ENCODE measurements at regions not wholly inside any gene's neighbourhood (a gene's known extent, or its start where the extent isn't known, plus 50 kb on each side); places are given as distances from the start of the nearest gene placed in this dataset.
"Not testable (repeated sequence)": the region's sequence is repeated elsewhere in the genome, so short reads cannot be mapped to it uniquely, and the experiment has no call there.

DNA sequence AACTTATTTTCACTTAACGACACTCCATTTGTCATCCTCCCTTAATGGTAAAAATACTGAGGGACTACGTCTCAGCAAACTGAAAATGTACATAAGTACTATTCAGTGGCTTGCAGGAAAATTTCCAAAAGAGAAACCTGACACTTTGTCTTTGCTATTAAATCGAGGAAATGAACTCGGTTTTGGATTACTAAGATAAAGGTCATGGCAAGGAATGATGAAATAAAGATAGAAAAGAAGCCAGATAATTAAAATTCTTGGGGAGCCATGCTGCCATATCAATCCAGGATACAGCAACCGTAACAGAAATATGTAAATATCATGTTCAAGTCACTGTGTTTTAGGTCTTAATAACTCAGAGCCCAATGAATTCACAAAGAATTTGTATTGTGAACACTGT is 647.8 kb downstream of the CDH9 start:
- H3K9me3 Mint-ChIP-seq = peaks cover 0 to 16% (median 11%) of the 10 kb centered on the region in 7 donors
- no peak overlapping the region for H3K27ac Mint-ChIP-seq
- H3K27me3 Mint-ChIP-seq = no peaks in the 10 kb centered on the region
- no peaks in the 10 kb centered on the region for H3K4me1 Mint-ChIP-seq
- H3K4me3 Mint-ChIP-seq = no peak overlapping the region
- H3K36me3 Mint-ChIP-seq = no peaks in the 10 kb centered on the region
- DNase-seq (no peak), ATAC-seq (ENCODE audit: low read depth in 2 of 2) (no peak)

DNA sequence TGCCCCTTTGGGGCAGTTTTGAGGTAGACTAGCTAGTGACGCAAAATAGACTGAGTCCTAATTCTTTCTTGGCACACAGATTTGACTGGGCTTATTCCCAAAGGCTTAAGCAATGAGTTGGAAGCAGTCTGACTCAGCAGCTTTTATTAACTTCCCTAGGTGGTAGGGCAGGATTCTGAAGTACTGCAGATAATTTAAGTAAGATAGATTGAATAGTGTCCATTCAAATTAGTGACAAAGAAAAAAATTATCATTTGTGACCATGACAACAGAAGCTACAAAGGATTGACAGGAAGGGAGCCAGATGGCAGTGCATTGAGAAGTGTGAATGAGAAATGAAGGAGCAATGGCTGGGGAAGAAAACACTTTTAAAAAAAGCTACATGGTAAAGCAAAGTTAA is 649.4 kb downstream of the CDH9 start:
- no peak for DNase-seq
- H3K4me3 Mint-ChIP-seq = no peak overlapping the region
- peaks cover 0 to 14% (median 6%) of the 10 kb centered on the region in 7 donors for H3K9me3 Mint-ChIP-seq
- no peaks in the 10 kb centered on the region for H3K27me3 Mint-ChIP-seq
- H3K4me1 Mint-ChIP-seq = no peaks in the 10 kb centered on the region
- H3K36me3 Mint-ChIP-seq = no peaks in the 10 kb centered on the region
- no peak overlapping the region for H3K27ac Mint-ChIP-seq
- ATAC-seq (ENCODE audit: low read depth in 2 of 2) = no peak

DNA sequence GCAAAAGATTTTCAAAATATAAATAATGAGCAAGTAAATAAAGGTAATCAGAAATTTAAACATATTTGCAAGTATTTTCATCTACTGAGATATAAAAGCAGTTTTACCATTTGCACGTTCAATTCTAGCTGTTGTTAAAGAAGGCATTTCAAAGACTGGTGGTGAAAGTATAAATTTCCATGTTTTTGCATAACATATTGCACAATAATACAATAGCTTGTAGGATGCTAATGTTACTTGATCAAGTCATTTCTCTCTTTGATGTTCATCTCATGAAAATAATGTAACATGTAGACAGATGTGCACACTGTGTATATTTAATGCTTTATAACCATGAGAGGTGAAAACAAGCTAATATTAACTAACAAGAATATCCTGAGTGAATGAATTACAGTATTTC is 651.9 kb downstream of the CDH9 start:
- no peaks in the 10 kb centered on the region for H3K36me3 Mint-ChIP-seq
- peaks cover 0 to 17% (median 5%) of the 10 kb centered on the region in 7 donors for H3K9me3 Mint-ChIP-seq
- ATAC-seq (ENCODE audit: low read depth in 2 of 2) = no peak

DNA sequence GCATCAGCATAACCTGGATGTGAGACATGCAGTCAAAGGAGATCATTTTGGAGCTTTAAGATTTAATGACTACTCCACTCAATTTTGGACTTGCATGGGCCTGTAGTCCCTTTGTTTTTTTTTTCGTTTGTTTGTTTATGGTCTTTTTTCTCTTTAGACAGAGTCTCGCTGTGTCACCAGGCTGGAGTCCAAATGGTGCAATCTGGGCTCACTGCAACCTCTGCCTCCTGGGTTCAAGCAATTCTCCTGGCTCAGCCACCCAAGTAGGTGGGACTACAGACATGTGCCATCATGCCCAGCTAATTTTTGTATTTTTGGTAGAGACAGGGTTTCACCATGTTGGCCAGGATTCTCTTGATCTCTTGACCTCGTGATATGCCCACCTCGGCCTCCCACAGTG is 673.8 kb downstream of the CDH9 start:
- H3K27ac Mint-ChIP-seq; ATAC-seq (ENCODE audit: low read depth in 2 of 2); H3K4me1 Mint-ChIP-seq; H3K4me3 Mint-ChIP-seq; H3K27me3 Mint-ChIP-seq; H3K36me3 Mint-ChIP-seq; DNase-seq: not testable (repeated sequence)
- peaks cover 5 to 35% (median 21%) of the 10 kb centered on the region in 7 donors for H3K9me3 Mint-ChIP-seq

More for the DNA sequence above, 651.9 kb downstream of the CDH9 start:
- Mint-ChIP-seq H3K4me1 (no peaks in the 10 kb centered on the region), H3K27me3 (no peaks in the 10 kb centered on the region), H3K4me3 (no peak overlapping the region), H3K27ac (no peak overlapping the region)
- DNase-seq = no peak

DNA sequence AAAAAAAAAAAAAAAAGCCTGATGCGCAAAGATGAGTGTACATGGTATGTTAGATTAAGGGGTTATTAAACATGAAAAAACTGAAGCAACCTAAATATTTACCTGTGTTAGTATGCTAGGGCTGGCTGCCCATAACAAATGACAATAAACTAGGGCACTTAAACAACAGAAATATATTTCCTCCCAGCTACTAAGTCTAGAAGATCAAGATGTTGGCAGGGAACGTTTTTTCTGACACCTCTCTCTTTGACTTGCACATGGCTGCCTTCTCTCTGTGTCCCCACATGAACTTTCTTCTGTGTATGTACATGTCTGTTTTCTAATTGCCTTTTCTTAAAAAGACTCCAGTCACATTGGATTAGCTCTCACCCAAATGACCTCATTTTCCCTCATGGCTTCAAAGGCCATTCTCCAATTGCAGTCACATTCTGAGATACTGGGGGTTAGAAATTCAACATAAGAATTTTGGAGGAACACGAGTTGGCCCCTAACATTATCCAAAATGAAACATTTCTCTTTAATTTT is 694.5 kb downstream of the CDH9 start:
- no peak for DNase-seq
- H3K4me1 Mint-ChIP-seq = peaks cover 0 to 4% (median 0%) of the 10 kb centered on the region in 3 donors

DNA sequence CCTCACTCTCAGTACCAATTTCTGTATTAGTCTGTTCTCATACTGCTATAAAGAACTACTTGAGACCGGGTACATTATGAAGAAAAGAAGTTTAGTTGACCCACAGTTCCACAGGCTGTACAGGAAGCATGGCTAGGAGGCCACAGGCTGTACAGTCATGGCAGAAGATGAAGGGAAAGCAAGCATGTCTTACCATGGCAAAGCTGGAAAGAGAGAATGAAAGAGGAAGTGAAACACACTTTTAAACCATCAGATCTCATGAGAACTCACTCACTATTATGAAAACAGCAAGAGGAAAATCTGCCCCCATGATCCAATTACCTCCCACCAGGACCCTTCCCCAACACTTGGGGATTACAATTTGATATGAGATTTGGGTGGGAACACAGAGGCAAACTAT is 698.8 kb downstream of the CDH9 start:
- Mint-ChIP-seq H3K9me3 (peaks cover 0 to 20% (median 11%) of the 10 kb centered on the region in 7 donors), H3K4me1 (peaks cover 0 to 4% (median 0%) of the 10 kb centered on the region in 3 donors), H3K36me3 (no peaks in the 10 kb centered on the region), H3K4me3 (no peak overlapping the region), H3K27me3 (no peaks in the 10 kb centered on the region), H3K27ac (no peak overlapping the region)
- no peak for ATAC-seq (ENCODE audit: low read depth in 2 of 2)
- no peak for DNase-seq

More for the DNA sequence above, 694.5 kb downstream of the CDH9 start:
- ATAC-seq (ENCODE audit: low read depth in 2 of 2) = no peak
- Mint-ChIP-seq H3K27ac (no peak overlapping the region), H3K4me3 (no peak overlapping the region), H3K27me3 (no peaks in the 10 kb centered on the region), H3K9me3 (peaks cover 0 to 20% (median 8%) of the 10 kb centered on the region in 7 donors), H3K36me3 (no peaks in the 10 kb centered on the region)

DNA sequence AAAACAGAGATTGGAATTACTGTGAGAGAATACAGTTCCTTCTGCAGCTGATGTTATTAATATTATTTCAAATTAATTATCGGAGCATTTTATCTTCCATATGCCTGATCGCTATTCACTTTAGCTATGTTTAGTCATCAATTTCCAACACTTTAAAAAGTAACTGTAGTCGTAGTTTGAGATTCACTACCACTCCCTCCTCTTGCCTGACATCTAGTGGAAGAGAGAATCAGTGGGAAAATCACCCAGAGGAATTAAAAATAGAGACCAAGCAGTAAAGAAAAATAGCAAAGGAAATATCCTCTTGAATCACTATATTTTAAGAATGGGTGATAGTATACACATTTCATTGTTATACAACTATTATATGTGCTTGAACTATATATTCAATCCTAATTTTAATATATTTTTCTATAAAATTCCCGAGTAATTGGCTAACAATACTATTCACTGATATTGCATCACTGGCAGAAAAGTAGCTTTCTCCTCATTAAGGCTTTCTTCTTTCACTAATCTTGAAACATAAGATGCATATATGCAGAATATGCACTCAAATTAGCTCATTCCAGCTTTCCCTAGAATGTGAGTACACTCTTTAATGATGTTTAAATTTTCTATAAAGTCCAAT is 708.7 kb downstream of the CDH9 start:
- H3K4me1 Mint-ChIP-seq = no peaks in the 10 kb centered on the region
- H3K27me3 Mint-ChIP-seq = no peaks in the 10 kb centered on the region
- no peak overlapping the region for H3K4me3 Mint-ChIP-seq
- H3K9me3 Mint-ChIP-seq = peaks cover 0 to 5% (median 0%) of the 10 kb centered on the region in 7 donors
- H3K36me3 Mint-ChIP-seq = no peaks in the 10 kb centered on the region
- no peak for ATAC-seq (ENCODE audit: low read depth in 2 of 2)
- no peak for DNase-seq
- no peak overlapping the region for H3K27ac Mint-ChIP-seq

DNA sequence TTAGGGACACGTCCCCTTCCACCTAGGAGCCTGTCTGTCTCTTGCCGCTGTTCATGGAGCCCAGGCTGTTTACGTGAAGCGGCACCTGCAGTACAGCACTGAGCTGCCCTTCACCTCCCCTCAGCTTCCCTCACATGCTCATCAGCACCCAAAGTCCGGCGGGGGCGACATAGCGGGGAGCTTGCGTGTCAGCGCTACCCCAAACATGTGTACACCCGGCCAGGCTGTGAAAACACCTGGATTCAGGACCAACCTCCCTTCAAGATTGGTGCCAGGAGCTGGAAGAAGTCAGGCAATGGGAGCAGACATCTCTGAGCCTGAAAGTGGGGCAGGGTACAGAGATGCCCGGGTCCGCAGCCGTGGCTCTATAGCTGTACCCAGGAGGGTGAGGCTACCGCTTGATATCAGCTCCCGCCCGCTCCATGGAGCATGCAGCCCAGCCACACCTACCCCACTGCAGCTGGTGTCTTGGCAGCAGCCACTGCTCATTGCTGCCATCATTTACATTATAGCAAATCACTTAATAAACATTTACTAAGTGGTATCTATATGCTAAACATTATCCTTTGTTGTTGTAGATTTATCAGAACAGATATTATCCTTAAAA is 712.1 kb downstream of the CDH9 start:
- Mint-ChIP-seq H3K36me3 (no peaks in the 10 kb centered on the region), H3K4me1 (no peaks in the 10 kb centered on the region), H3K27ac (no peak overlapping the region), H3K9me3 (peaks cover 0 to 2% (median 0%) of the 10 kb centered on the region in 7 donors), H3K27me3 (no peaks in the 10 kb centered on the region), H3K4me3 (no peak overlapping the region)
- ATAC-seq (ENCODE audit: low read depth in 2 of 2) (no peak), DNase-seq (no peak)

DNA sequence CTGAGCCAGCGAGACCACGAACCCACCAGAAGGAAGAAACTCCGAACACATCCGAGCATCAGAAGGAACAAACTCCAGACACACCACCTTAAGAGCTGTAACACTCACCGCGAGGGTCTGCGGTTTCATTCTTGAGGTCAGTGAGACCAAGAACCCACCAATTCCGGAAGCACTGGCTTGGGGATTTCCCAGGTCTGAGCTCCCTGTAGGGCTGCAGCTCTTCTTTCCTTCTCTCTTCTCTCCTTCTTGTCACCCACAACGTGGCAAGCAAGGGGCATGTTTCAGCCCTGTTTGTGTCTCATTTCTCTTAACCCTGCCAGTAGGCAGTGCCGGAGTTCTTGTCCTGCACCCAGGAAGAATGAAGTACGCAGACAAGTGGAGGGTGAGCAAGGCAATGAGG is 713.0 kb downstream of the CDH9 start:
- H3K27ac Mint-ChIP-seq; H3K36me3 Mint-ChIP-seq; H3K27me3 Mint-ChIP-seq; H3K4me3 Mint-ChIP-seq; H3K4me1 Mint-ChIP-seq; DNase-seq; ATAC-seq (ENCODE audit: low read depth in 2 of 2); H3K9me3 Mint-ChIP-seq: not testable (repeated sequence)

DNA sequence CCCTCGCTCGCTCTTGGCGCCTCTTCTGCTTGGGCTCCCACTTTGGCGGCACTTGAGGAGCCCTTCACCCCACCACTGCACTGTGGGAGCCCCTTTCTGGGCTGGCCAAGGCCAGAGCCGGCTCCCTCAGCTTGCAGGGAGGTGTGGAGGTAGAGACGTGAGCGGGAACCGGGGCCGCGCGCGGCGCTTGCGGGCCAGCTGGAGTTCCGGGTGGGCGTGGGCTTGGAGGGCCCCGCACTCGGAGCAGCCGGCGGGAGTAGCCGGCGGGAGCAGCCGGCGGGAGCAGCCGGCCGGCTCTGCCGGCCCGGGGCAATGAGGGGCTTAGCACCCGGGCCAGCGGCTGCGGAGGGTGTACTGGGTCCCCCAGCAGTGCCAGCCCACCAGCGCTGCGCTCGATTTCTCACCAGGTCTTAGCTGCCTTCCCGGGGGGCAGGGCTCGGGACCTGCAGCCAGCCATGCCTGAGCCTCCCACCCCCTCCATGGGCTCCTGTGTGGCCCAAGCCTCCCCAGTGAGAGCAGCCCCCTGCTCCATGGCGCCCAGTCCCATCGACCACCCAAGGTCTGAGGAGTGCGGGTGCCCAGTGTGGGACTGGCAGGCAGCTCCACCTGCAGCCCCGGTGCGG is 714.0 kb downstream of the CDH9 start:
- not testable (repeated sequence) for DNase-seq; H3K4me3 Mint-ChIP-seq; ATAC-seq (ENCODE audit: low read depth in 2 of 2); H3K9me3 Mint-ChIP-seq; H3K4me1 Mint-ChIP-seq; H3K27ac Mint-ChIP-seq; H3K36me3 Mint-ChIP-seq; H3K27me3 Mint-ChIP-seq

DNA sequence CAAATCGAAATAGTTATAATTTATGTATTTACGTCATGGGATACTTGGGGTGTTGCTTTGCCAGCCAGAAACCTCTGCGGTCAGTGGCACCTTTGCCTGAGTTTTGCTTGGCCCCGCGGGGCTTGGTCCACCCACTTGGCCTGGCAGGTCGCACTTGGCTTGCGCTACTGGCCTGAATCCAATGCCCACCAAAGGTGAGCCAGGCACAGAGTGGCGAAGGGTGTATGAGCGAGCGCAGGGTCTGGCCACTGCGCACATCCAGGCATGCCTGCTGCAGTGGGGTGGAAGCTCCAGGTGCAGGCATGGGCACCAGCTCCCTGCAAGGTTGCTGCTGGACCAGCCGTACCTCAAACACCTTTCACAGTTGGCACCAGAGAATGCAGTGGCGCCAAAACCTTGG is 714.6 kb downstream of the CDH9 start:
- Mint-ChIP-seq H3K4me3 (no peak overlapping the region), H3K36me3 (no peaks in the 10 kb centered on the region), H3K27me3 (no peaks in the 10 kb centered on the region), H3K27ac (no peak overlapping the region), H3K9me3 (peaks cover 0 to 2% (median 0%) of the 10 kb centered on the region in 7 donors), H3K4me1 (no peaks in the 10 kb centered on the region)
- DNase-seq (no peak), ATAC-seq (ENCODE audit: low read depth in 2 of 2) (no peak)

DNA sequence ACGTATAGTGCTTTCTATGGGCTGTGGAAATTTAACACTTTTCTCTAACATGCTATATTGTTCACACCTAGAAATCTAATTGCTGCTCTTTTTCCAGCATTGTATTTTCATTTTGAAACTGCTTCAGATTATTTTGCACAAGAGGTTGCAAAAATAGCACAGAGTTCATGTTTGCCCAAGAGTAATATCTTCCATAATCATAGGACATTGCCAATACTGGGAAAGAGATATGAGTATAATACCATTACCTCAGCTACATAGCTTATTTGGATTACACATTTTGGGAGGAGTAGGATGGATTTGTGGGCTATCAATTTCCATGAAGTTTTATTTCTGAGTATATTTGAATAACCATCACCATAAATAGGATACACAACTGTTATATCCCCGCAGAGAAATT is 717.1 kb downstream of the CDH9 start:
- Mint-ChIP-seq H3K4me3 (no peak overlapping the region), H3K9me3 (peaks cover 0 to 4% (median 0%) of the 10 kb centered on the region in 7 donors), H3K27me3 (no peaks in the 10 kb centered on the region), H3K27ac (no peak overlapping the region), H3K36me3 (no peaks in the 10 kb centered on the region), H3K4me1 (no peaks in the 10 kb centered on the region)
- DNase-seq (no peak), ATAC-seq (ENCODE audit: low read depth in 2 of 2) (no peak)

DNA sequence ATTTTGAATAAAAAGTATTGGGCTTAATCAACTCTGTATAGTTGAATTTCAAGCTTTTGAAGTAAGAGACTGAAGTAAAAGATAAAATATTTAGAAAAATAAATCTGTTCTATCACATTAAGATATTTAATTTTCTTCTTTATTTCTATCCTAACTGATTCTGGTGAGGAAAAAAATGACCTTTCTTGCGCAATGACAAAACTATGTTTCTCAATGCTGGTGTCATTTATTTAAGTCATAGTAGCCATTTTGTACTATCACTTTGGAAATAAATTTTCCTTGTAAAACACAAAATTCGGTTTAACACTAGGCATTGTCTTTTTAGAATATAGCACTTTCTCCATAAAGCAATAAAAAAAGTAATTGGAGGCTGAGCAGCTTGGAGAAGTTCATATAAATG is 728.0 kb downstream of the CDH9 start:
- peaks cover 2 to 14% (median 7%) of the 10 kb centered on the region in 7 donors for H3K9me3 Mint-ChIP-seq
- no peaks in the 10 kb centered on the region for H3K27me3 Mint-ChIP-seq
- no peak overlapping the region for H3K4me3 Mint-ChIP-seq
- no peaks in the 10 kb centered on the region for H3K36me3 Mint-ChIP-seq
- DNase-seq (no peak), ATAC-seq (ENCODE audit: low read depth in 2 of 2) (no peak)
- H3K4me1 Mint-ChIP-seq = no peaks in the 10 kb centered on the region
- no peak overlapping the region for H3K27ac Mint-ChIP-seq

DNA sequence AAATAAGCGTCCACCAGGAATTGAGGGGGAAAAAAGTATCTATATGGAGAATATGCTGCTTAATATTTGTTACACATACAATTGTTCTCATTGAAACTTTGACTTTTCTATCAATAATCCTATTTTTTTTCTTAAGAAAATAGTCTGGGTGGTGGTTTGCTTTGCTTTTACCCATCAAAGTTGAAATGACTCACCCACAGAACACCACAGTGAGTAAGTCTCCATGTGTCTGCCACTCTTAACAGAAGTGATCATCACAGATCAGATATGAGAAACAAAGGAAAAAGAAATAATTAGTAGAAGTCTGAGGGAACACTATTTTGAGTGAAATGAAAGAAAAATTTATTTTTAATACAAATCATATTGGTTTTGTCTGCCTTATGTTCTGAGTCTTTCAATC is 742.8 kb downstream of the CDH9 start:
- no peak overlapping the region for H3K27ac Mint-ChIP-seq
- ATAC-seq (ENCODE audit: low read depth in 2 of 2) (no peak), DNase-seq (no peak)
- H3K9me3 Mint-ChIP-seq = peaks cover 0 to 4% (median 0%) of the 10 kb centered on the region in 7 donors
- no peaks in the 10 kb centered on the region for H3K36me3 Mint-ChIP-seq
- H3K27me3 Mint-ChIP-seq = no peaks in the 10 kb centered on the region
- no peak overlapping the region for H3K4me3 Mint-ChIP-seq
- H3K4me1 Mint-ChIP-seq = no peaks in the 10 kb centered on the region
